ENCODE measurements at regions not wholly inside any gene's neighbourhood (a gene's known extent, or its start where the extent isn't known, plus 50 kb on each side); places are given as distances from the start of the nearest gene placed in this dataset.

- POLR2A ChIA-PET, result no interaction called here
- BruUV-seq (replicated peaks), result no TSS peak
- DNase-seq (ENCODE audit: low spot score), result no peak
- H3K4me2 ChIP-seq (ENCODE audit: low read depth, low read length), result no peak overlapping the region
- no peaks in the 10 kb centered on the region for H4K20me1 ChIP-seq (ENCODE audit: insufficient read depth, low read length)
- in situ Hi-C loops (cut with HindIII; ENCODE audit: extremely low pct_ligation_motif_present, low pct_unique_long_range_greater_than_20kb), result no loop called here
- H3K9me3 ChIP-seq (ENCODE audit: low read length), result no peaks in the 10 kb centered on the region
- intact Hi-C loops (cut with micrococcal nuclease; ENCODE audit: unreplicated experiment), result no loop called here
- H2AFZ ChIP-seq (ENCODE audit: low read length), result no peak overlapping the region
- ATAC-seq, result no peak
- no peaks in the 10 kb centered on the region for H3K79me2 ChIP-seq (ENCODE audit: insufficient read depth, low read length)
- TF ChIP-seq ZNF776 (CRISPR knock-in tag; IDR thresholded peaks at IDR 0.05) (no peak), ZBED4 (CRISPR knock-in tag; IDR thresholded peaks at IDR 0.05; ENCODE audit: borderline replicate concordance) (no peak)
- H3K27ac ChIP-seq (ENCODE audit: extremely low read length, insufficient read depth, low read length), result no peak overlapping the region
- 31% methylated on average over 8 of the region's 8 CpGs for WGBS (ENCODE audit: low lambda C conversion rate)
- no peak for FAIRE-seq
- H3K4me3 ChIP-seq (replicated peaks in 1 of 3; ENCODE audit: insufficient read depth in 1 of 3, low read depth in 2 of 3, low read length in 3 of 3), result no peak overlapping the region
- CTCF ChIA-PET (ENCODE audit: low intra/inter-chr PET ratio, low total read pairs), result no interaction called here
- no peak overlapping the region for H3K9ac ChIP-seq (ENCODE audit: insufficient read depth, low read depth, low read length)
- H3K27me3 ChIP-seq (ENCODE audit: control insufficient read depth in 1 of 2, insufficient read depth in 2 of 2, low read length in 2 of 2), result no peaks in the 10 kb centered on the region
- H3K4me1 ChIP-seq (ENCODE audit: insufficient read depth, low read length), result no peaks in the 10 kb centered on the region
- H3K36me3 ChIP-seq (replicated peaks in 1 of 2; ENCODE audit: control insufficient read depth in 1 of 2, insufficient read depth in 2 of 2, low read length in 2 of 2), result no peaks in the 10 kb centered on the region
These were observed 163.5 kb upstream of the SOX11 start for GRCh38 chr2:5528706-5529105.

GRCh38 chr2:5530011-5530696, 162.0 kb upstream of the SOX11 start:
- Histone ChIP-seq H3K4me2 (ENCODE audit: low read depth, low read length) (no peak overlapping the region), H3K4me1 (ENCODE audit: insufficient read depth, low read length) (no peaks in the 10 kb centered on the region), H3K9me3 (ENCODE audit: low read length) (no peaks in the 10 kb centered on the region), H3K9ac (ENCODE audit: insufficient read depth, low read depth, low read length) (no peak overlapping the region), H4K20me1 (ENCODE audit: insufficient read depth, low read length) (no peaks in the 10 kb centered on the region), H3K36me3 (replicated peaks in 1 of 2; ENCODE audit: control insufficient read depth in 1 of 2, insufficient read depth in 2 of 2, low read length in 2 of 2) (no peaks in the 10 kb centered on the region), H3K79me2 (ENCODE audit: insufficient read depth, low read length) (no peaks in the 10 kb centered on the region), H3K4me3 (replicated peaks in 1 of 3; ENCODE audit: insufficient read depth in 1 of 3, low read depth in 2 of 3, low read length in 3 of 3) (no peak overlapping the region), H3K27ac (ENCODE audit: extremely low read length, insufficient read depth, low read length) (no peak overlapping the region), H2AFZ (ENCODE audit: low read length) (no peak overlapping the region), H3K27me3 (ENCODE audit: control insufficient read depth in 1 of 2, insufficient read depth in 2 of 2, low read length in 2 of 2) (no peaks in the 10 kb centered on the region)
- intact Hi-C loops (cut with micrococcal nuclease; ENCODE audit: unreplicated experiment), result no loop called here
- POLR2A ChIA-PET, result no interaction called here
- 4% methylated on average over 11 of the region's 11 CpGs for WGBS (ENCODE audit: low lambda C conversion rate)
- in situ Hi-C loops (cut with HindIII; ENCODE audit: extremely low pct_ligation_motif_present, low pct_unique_long_range_greater_than_20kb), result no loop called here
- no TSS peak for BruUV-seq (replicated peaks)
- DNase-seq (ENCODE audit: low spot score) (no peak), ATAC-seq (no peak), FAIRE-seq (no peak)
- CTCF ChIA-PET (ENCODE audit: low intra/inter-chr PET ratio, low total read pairs), result no interaction called here
- TF ChIP-seq HMGXB4 (CRISPR knock-in tag; IDR thresholded peaks at IDR 0.05; ENCODE audit: borderline replicate concordance in 1 of 2, low read depth in 1 of 2), result no peak
- TF ChIP-seq AGO2 (optimal IDR thresholded peaks at IDR 0.05; ENCODE audit: low read depth, low read length), result no peak
- TF ChIP-seq GMEB1 (CRISPR knock-in tag; IDR thresholded peaks at IDR 0.05; ENCODE audit: borderline replicate concordance), result no peak
- no peak for TF ChIP-seq ZNF3 (CRISPR knock-in tag; IDR thresholded peaks at IDR 0.05)
- TF ChIP-seq ZNF7 (CRISPR knock-in tag; IDR thresholded peaks at IDR 0.05), result no peak
- TF ChIP-seq NBN (conservative IDR thresholded peaks at IDR 0.05), result no peak
- no peak for TF ChIP-seq CHD2 (IDR thresholded peaks at IDR 0.05; ENCODE audit: low read depth, low read length)
- no peak for TF ChIP-seq ZNF550 (CRISPR knock-in tag; IDR thresholded peaks at IDR 0.05; ENCODE audit: borderline replicate concordance)
- no peak for TF ChIP-seq RXRB (CRISPR knock-in tag; IDR thresholded peaks at IDR 0.05; ENCODE audit: borderline replicate concordance)
- no peak for TF ChIP-seq ZNF879 (CRISPR knock-in tag; IDR thresholded peaks at IDR 0.05)
